ENCODE measurements at regions not wholly inside any gene's neighbourhood (a gene's known extent, or its start where the extent isn't known, plus 50 kb on each side); places are given as distances from the start of the nearest gene placed in this dataset.

GRCh38 chr16:6382924-6383459 is 949.7 kb upstream of the RBFOX1 start:
- Histone ChIP-seq H3K36me3 (no peaks in the 10 kb centered on the region), H3K27ac (no peak overlapping the region), H3K4me3 (no peak overlapping the region), H3K27me3 (no peaks in the 10 kb centered on the region), H3K4me1 (no peaks in the 10 kb centered on the region), H3K9me3 (peaks cover 0 to 6% (median 0%) of the 10 kb centered on the region in 4 donors)
- ATAC-seq (ENCODE audit: low FRiP score in 2 of 2) (no peak), DNase-seq (no peak)
- WGBS, 2 donors, result 71 to 80% methylated on average over 3 of the region's 3 CpGs
- TF ChIP-seq CTCF (IDR thresholded peaks at IDR 0.05), result no peak
- TF ChIP-seq EP300 (IDR thresholded peaks at IDR 0.05), result no peak
- TF ChIP-seq POLR2A (IDR thresholded peaks at IDR 0.05), result no peak
- TF ChIP-seq POLR2AphosphoS5 (IDR thresholded peaks at IDR 0.05), result no peak

GRCh38 chr16:6381896-6382295 is 950.7 kb upstream of the RBFOX1 start:
- DNase-seq (no peak), ATAC-seq (ENCODE audit: low FRiP score in 2 of 2) (no peak)
- H3K4me3 ChIP-seq, result no peak overlapping the region
- H3K4me1 ChIP-seq, result no peaks in the 10 kb centered on the region
- peaks cover 0 to 6% (median 0%) of the 10 kb centered on the region in 4 donors for H3K9me3 ChIP-seq
- H3K36me3 ChIP-seq, result no peaks in the 10 kb centered on the region
- no peak overlapping the region for H3K27ac ChIP-seq
- 77 to 81% methylated on average over 6 of the region's 6 CpGs for whole genome bisulfite sequencing, 2 donors
- no peak for TF ChIP-seq POLR2AphosphoS5 (IDR thresholded peaks at IDR 0.05)
- TF ChIP-seq POLR2A (IDR thresholded peaks at IDR 0.05), result no peak
- no peak for TF ChIP-seq CTCF (IDR thresholded peaks at IDR 0.05)
- TF ChIP-seq EP300 (IDR thresholded peaks at IDR 0.05), result no peak
- no peaks in the 10 kb centered on the region for H3K27me3 ChIP-seq

DNA sequence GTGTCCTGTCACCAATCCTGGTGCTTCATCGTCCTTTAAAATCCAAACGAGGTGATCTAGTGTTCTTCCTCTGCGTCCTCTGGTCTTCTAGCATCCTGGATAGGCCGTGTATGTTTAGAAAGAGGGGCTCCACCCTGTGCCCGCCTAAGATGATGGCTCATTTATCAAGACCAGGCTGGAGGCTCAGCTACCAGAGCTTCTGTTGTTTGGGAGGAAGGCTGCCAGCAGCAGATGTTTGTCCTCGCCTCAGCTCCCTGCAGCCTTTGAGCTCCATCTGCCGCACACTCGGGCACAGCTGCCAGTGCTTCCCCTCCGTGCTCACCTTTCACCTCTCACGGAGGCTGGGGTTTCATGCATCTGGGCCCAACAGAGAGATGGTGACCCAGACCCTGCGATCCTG is 954.7 kb upstream of the RBFOX1 start:
- TF ChIP-seq EP300 (IDR thresholded peaks at IDR 0.05), result no peak
- TF ChIP-seq POLR2A (IDR thresholded peaks at IDR 0.05), result no peak
- no peak for TF ChIP-seq POLR2AphosphoS5 (IDR thresholded peaks at IDR 0.05)
- no peak for TF ChIP-seq CTCF (IDR thresholded peaks at IDR 0.05)
- no peak for DNase-seq
- H3K36me3 ChIP-seq, result no peaks in the 10 kb centered on the region
- H3K4me1 ChIP-seq, result no peaks in the 10 kb centered on the region
- WGBS, 2 donors, result 74 to 79% methylated on average over 8 to 11 of the region's 11 CpGs
- no peak overlapping the region for H3K4me3 ChIP-seq
- H3K9me3 ChIP-seq, result no peaks in the 10 kb centered on the region
- H3K27me3 ChIP-seq, result no peaks in the 10 kb centered on the region
- no peak overlapping the region for H3K27ac ChIP-seq
- ATAC-seq (ENCODE audit: low FRiP score in 2 of 2), result no peak

- H3K27ac ChIP-seq, result no peak overlapping the region
- no peak overlapping the region for H3K4me3 ChIP-seq
- no peaks in the 10 kb centered on the region for H3K4me1 ChIP-seq
- 42 to 49% methylated on average over 8 of the region's 8 CpGs for WGBS, 2 donors
- TF ChIP-seq CTCF (IDR thresholded peaks at IDR 0.05), result no peak
- TF ChIP-seq EP300 (IDR thresholded peaks at IDR 0.05), result no peak
- no peak for TF ChIP-seq POLR2A (IDR thresholded peaks at IDR 0.05)
- no peak for TF ChIP-seq POLR2AphosphoS5 (IDR thresholded peaks at IDR 0.05)
- ATAC-seq (ENCODE audit: low FRiP score in 2 of 2), result no peak
- H3K36me3 ChIP-seq, result no peaks in the 10 kb centered on the region
- no peak for DNase-seq
- H3K9me3 ChIP-seq, result peaks cover 0 to 3% (median 1%) of the 10 kb centered on the region in 4 donors
- no peaks in the 10 kb centered on the region for H3K27me3 ChIP-seq
Observed at GRCh38 chr16:6375465-6376075, 957.1 kb upstream of the RBFOX1 start.

DNA sequence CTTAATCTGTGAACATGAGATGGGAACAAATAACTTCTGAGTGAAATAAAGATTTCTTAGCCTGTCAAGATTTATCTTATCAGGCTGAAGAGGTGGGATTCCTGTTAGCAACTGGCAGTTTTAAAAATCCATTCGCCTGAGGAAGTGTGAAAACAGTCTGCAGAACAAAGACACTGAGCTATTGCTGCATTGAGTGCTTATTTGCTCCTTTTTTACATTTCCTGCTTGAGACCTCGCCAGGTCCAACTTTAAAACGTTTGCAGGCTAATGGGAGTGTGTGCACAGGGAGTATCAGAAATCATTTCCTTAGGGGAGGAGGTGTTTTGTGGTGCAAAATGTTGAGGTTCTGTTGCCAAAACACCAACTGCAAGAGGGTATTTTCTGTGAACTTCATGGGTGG is 957.8 kb upstream of the RBFOX1 start:
- no peak overlapping the region for H3K4me3 ChIP-seq
- DNase-seq (no peak), ATAC-seq (ENCODE audit: low FRiP score in 2 of 2) (no peak)
- no peaks in the 10 kb centered on the region for H3K4me1 ChIP-seq
- no peaks in the 10 kb centered on the region for H3K36me3 ChIP-seq
- no peaks in the 10 kb centered on the region for H3K27me3 ChIP-seq
- no peak overlapping the region for H3K27ac ChIP-seq
- WGBS, 2 donors, result 3 to 5% methylated on average over 3 of the region's 3 CpGs
- TF ChIP-seq POLR2A (IDR thresholded peaks at IDR 0.05) (no peak), CTCF (IDR thresholded peaks at IDR 0.05) (no peak), POLR2AphosphoS5 (IDR thresholded peaks at IDR 0.05) (no peak), EP300 (IDR thresholded peaks at IDR 0.05) (no peak)
- H3K9me3 ChIP-seq, result peaks cover 0 to 3% (median 1%) of the 10 kb centered on the region in 4 donors
